A549 (cell line): ENCODE measurements at regions not wholly inside any gene's neighbourhood (a gene's known extent, or its start where the extent isn't known, plus 50 kb on each side); places are given as distances from the start of the nearest gene placed in this dataset.

ENCODE experiments used
- ATAC-seq, 2 experiments: fragments of 200-7000 bp in 1 of 2; fragments of >200 bp in 1 of 2; cut with Nextera tagmentation in 1 of 2; cut with Tn5 transposase in 1 of 2; 3 replicates each; pipeline versions ENCODE4 v1.8.0 to v1.9.1; 2018 to 2020; ENCODE audit warnings: mild to moderate bottlenecking in 1 of 2, moderate library complexity in 1 of 2
- CTCF ChIA-PET: fragments of 300-600 bp; sonication (Branson Sonifier 250); formaldehyde crosslinking; extraction: SDS; loops from one replicate; lab custom pipeline; 2021; ENCODE audit warnings: antibody characterized with exemption, inconsistent platforms; lab: Yijun Ruan, JAX
- POLR2A ChIA-PET: fragments of 350-600 bp; formaldehyde crosslinking; extraction: SDS; loops from one replicate; lab custom pipeline; 2021; ENCODE audit warnings: antibody characterized with exemption, inconsistent platforms; lab: Yijun Ruan, JAX
- DNase-seq, 2 experiments: peaks; one replicate each; pipeline versions ENCODE4 v3.0.0 to v3.0.0-alpha.2; 2011 to 2016; ENCODE audit warnings: low read depth in 1 of 2, low spot score in 1 of 2
- FAIRE-seq: peaks from 2 replicates; lab custom pipeline; 2011; peaks lifted over from hg19 to GRCh38; lab: Jason Lieb, UNC
- H3K27ac ChIP-seq, 2 experiments: fragments of >200 bp; sonication (Bioruptor Twin); formaldehyde crosslinking; 3 replicates each; pipeline ENCODE4 v1.5.1; 2016 to 2017
- H3K4me1 ChIP-seq: fragments of >200 bp; sonication (Bioruptor Twin); formaldehyde crosslinking; 3 replicates; pipeline ENCODE4 v1.6.1; 2016
- H3K4me2 ChIP-seq: fragments of >200 bp; sonication (Bioruptor Twin); formaldehyde crosslinking; 3 replicates; pipeline ENCODE4 v1.6.1; 2016
- H3K4me3 ChIP-seq: fragments of >200 bp; sonication (Bioruptor Twin); formaldehyde crosslinking; 3 replicates; pipeline ENCODE4 v1.5.1; 2016
- H3K9me3 ChIP-seq: fragments of >200 bp; sonication (Bioruptor Twin); formaldehyde crosslinking; 3 replicates; pipeline ENCODE4 v1.6.1; 2016
- BHLHE40 ChIP-seq: IDR thresholded peaks from 2 replicates; pipeline ENCODE4 v1.6.1; 2012; ENCODE audit warnings: low read depth, low read length, inconsistent platforms
- CBX8 ChIP-seq: fragments of 200-600 bp; sonication (generic); IDR thresholded peaks from 2 replicates; pipeline ENCODE4 v1.6.1; 2016
- CEBPB ChIP-seq, 2 experiments: fragments of >200 bp in 1 of 2; sonication (Bioruptor Twin) in 1 of 2; formaldehyde crosslinking in 1 of 2; IDR thresholded peaks; 2 replicates each; pipeline ENCODE4 v1.6.1; 2012 to 2016
- EP300 ChIP-seq, 2 experiments: fragments of >200 bp; sonication (Bioruptor Twin); formaldehyde crosslinking; IDR thresholded peaks; 2 replicates in 1 of 2; 3 replicates in 1 of 2; pipeline ENCODE4 v1.6.1; 2016 to 2017
- FOSB ChIP-seq: fragments of 250-450 bp; sonication (Bioruptor Pico); IDR thresholded peaks from 2 replicates; pipeline ENCODE4 v1.5.0; 2020; ENCODE audit warnings: mild to moderate bottlenecking, moderate library complexity
- FOSL2 ChIP-seq, 2 experiments: fragments of 450-650 bp in 1 of 2; fragments of >200 bp in 1 of 2; sonication (Bioruptor Twin) in 1 of 2; formaldehyde crosslinking; IDR thresholded peaks; 2 replicates each; pipeline versions ENCODE4 v1.5.0 to v1.6.1; 2016 to 2020; ENCODE audit warnings: mild to moderate bottlenecking in 1 of 2, moderate library complexity in 1 of 2
- HOXA7 ChIP-seq: fragments of 250-450 bp; sonication (Bioruptor Pico); IDR thresholded peaks from 2 replicates; pipeline ENCODE4 v1.5.0; 2020; ENCODE audit warnings: mild to moderate bottlenecking, moderate library complexity
- JUN ChIP-seq, 2 experiments: fragments of >200 bp; sonication (Bioruptor Twin); formaldehyde crosslinking; IDR thresholded peaks; 2 replicates in 1 of 2; 3 replicates in 1 of 2; pipeline ENCODE4 v1.6.1; 2016 to 2017
- NPAS2 ChIP-seq: fragments of 250-450 bp; sonication (Bioruptor Pico); IDR thresholded peaks from 2 replicates; pipeline ENCODE4 v1.8.0; 2022; ENCODE audit warnings: mild to moderate bottlenecking, moderate library complexity, borderline replicate concordance
- NR3C1 ChIP-seq: fragments of >200 bp; sonication (Bioruptor Twin); formaldehyde crosslinking; IDR thresholded peaks from 3 replicates; pipeline ENCODE4 v1.6.1; 2017
- PHF8 ChIP-seq: fragments of 200-600 bp; sonication (generic); IDR thresholded peaks from 2 replicates; pipeline ENCODE4 v1.6.1; 2016; ENCODE audit warnings: low read depth, mild to moderate bottlenecking, antibody characterized with exemption, moderate library complexity, borderline replicate concordance
- POLR2AphosphoS2 ChIP-seq: conservative IDR thresholded peaks from 2 replicates; pipeline ENCODE4 v1.6.1; 2012; ENCODE audit warnings: low read length, improper control_type of control experiment, inconsistent platforms
- SMC3 ChIP-seq: fragments of >200 bp; sonication (Bioruptor Twin); formaldehyde crosslinking; IDR thresholded peaks from 3 replicates; pipeline ENCODE4 v1.6.1; 2018; ENCODE audit warnings: inconsistent platforms
- SREBF2 ChIP-seq: fragments of 450-650 bp; IDR thresholded peaks from 2 replicates; pipeline ENCODE4 v1.6.1; 2014; ENCODE audit warnings: mild to moderate bottlenecking, moderate library complexity
- ZC3H11A ChIP-seq: fragments of 450-650 bp; IDR thresholded peaks from 2 replicates; pipeline ENCODE4 v1.6.1; 2014; ENCODE audit warnings: antibody characterized with exemption, mild to moderate bottlenecking
- WGBS: methylation state at CpG from one replicate; pipeline ENCODE4 v1.1.6; 2017; ENCODE audit errors: missing lambda C conversion rate; 5-methylcytosine and 5-hydroxymethylcytosine counted together
- TF ChIP-seq, protein P1 (sequence below): fragments of 250-450 bp; sonication (Bioruptor Pico); IDR thresholded peaks from 2 replicates; pipeline ENCODE4 v1.5.0; 2021; ENCODE audit warnings: mild to moderate bottlenecking, moderate library complexity, borderline replicate concordance
- TF ChIP-seq, protein P2 (sequence below): fragments of 150-350 bp; IDR thresholded peaks from 2 replicates; pipeline ENCODE4 v1.6.1; 2014; ENCODE audit warnings: low read depth, mild to moderate bottlenecking, low read length
- TF ChIP-seq, protein P3 (sequence below): IDR thresholded peaks from 2 replicates; pipeline ENCODE4 v1.6.1; 2012
- TF ChIP-seq, protein P4 (sequence below): fragments of 450-650 bp; IDR thresholded peaks from 2 replicates; pipeline ENCODE4 v1.6.1; 2014; ENCODE audit warnings: antibody characterized with exemption
- TF ChIP-seq, protein P5 (sequence below): fragments of >200 bp; sonication (Bioruptor Twin); formaldehyde crosslinking; IDR thresholded peaks from 3 replicates; pipeline ENCODE4 v1.6.1; 2016
- TF ChIP-seq, protein P6 (sequence below): fragments of 200-600 bp; sonication (generic); IDR thresholded peaks from 2 replicates; pipeline ENCODE4 v1.6.1; 2016; ENCODE audit warnings: antibody characterized with exemption, mild to moderate bottlenecking, moderate library complexity
- TF ChIP-seq, protein P7 (sequence below): IDR thresholded peaks from 2 replicates; pipeline ENCODE4 v1.6.1; 2012; ENCODE audit warnings: low read depth, borderline replicate concordance

DNA sequence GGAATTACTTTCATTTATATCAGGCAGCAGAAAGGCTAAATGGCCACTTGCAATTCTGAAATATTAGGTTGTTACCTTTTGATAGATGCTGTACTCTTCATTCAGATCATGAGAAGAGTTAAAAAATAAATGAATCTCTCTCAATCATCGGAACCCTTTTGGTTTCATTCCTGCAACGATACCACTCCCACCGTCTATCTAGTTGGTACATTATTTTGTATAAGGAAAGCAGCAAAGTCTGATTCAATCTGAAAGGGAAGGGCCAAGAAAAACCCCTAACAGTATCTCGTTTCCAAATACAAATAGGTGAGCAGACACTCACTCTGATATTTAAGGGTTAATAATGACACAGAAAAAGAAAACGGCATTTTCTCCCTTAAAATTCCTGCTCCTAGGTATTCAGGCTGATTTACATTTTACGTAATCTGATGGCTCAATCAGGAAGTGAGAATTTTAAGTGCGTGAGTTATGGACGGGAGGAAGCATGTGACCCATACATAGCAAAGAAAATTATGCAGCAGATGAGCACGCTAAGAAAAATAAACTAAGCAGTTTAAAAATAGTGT, 209.4 kb upstream of the KLF14 start:
- peak in 1 of 2 experiments; percentile 44; a peak in 3 of 6 replicates for ATAC-seq
- Histone ChIP-seq H3K4me3 (peak overlapping the region; percentile 52), H3K9me3 (no peaks in the 10 kb centered on the region), H3K27ac (peak overlapping the region; percentile 86 to 87), H3K4me2 (peak overlapping the region; percentile 88), H3K4me1 (peaks cover 81% of the 10 kb centered on the region)
- DNase-seq, result peak; percentile 52 to 77
- FAIRE-seq, result peak; percentile 92
- ChIA-PET POLR2A (interaction anchor here (0.6 to 4.4 kb wide), 3 partner anchors 17 to 44 kb away, joined by 4 to 21 read pairs (median 12); no protein-coding TSS in a partner anchor), CTCF (interaction anchor here (0.9 to 4.7 kb wide), 4 partner anchors 12 to 46 kb away, joined by 3 to 45 read pairs (median 22); no protein-coding TSS in a partner anchor)
- 2% methylated on average over 9 of the region's 9 CpGs for WGBS
- TF ChIP-seq PHF8 (no peak), HOXA7 (CRISPR knock-in tag) (peak; percentile 81; the same call in 1 of the 2 replicates), SMC3 (no peak), BHLHE40 (no peak), CEBPB (IDR thresholded peaks at IDR 0.05) (peak; percentile 49 to 86; a peak in 3 of 4 replicates), NR3C1 (no peak), FOSL2 (IDR thresholded peaks at IDR 0.05) (no peak), FOSL2 (CRISPR knock-in tag; IDR thresholded peaks at IDR 0.05) (peak; percentile 58), SREBF2 (no peak), ZC3H11A (no peak), JUN (IDR thresholded peaks at IDR 0.05) (peak; percentile 46 to 47; a peak in 2 of 5 replicates), POLR2AphosphoS2 (0 out of 2 replicates have a peak, but pooled peaks have one; percentile 71), FOSB (CRISPR knock-in tag) (peak; percentile 61; the same call in 1 of the 2 replicates), NPAS2 (CRISPR knock-in tag) (no peak), EP300 (IDR thresholded peaks at IDR 0.05) (peak in 1 of 2 experiments; percentile 63; a peak in 3 of 5 replicates)
- TF ChIP-seq, protein P1, sequence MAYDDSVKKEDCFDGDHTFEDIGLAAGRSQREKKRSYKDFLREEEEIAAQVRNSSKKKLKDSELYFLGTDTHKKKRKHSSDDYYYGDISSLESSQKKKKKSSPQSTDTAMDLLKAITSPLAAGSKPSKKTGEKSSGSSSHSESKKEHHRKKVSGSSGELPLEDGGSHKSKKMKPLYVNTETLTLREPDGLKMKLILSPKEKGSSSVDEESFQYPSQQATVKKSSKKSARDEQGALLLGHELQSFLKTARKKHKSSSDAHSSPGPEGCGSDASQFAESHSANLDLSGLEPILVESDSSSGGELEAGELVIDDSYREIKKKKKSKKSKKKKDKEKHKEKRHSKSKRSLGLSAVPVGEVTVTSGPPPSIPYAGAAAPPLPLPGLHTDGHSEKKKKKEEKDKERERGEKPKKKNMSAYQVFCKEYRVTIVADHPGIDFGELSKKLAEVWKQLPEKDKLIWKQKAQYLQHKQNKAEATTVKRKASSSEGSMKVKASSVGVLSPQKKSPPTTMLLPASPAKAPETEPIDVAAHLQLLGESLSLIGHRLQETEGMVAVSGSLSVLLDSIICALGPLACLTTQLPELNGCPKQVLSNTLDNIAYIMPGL (CRISPR knock-in tag), result no peak
- TF ChIP-seq, protein P2, sequence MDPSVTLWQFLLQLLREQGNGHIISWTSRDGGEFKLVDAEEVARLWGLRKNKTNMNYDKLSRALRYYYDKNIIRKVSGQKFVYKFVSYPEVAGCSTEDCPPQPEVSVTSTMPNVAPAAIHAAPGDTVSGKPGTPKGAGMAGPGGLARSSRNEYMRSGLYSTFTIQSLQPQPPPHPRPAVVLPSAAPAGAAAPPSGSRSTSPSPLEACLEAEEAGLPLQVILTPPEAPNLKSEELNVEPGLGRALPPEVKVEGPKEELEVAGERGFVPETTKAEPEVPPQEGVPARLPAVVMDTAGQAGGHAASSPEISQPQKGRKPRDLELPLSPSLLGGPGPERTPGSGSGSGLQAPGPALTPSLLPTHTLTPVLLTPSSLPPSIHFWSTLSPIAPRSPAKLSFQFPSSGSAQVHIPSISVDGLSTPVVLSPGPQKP, result no peak
- TF ChIP-seq, protein P3, sequence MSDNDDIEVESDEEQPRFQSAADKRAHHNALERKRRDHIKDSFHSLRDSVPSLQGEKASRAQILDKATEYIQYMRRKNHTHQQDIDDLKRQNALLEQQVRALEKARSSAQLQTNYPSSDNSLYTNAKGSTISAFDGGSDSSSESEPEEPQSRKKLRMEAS, result peak; percentile 49; the same call in 1 of the 2 replicates
- TF ChIP-seq, protein P4, sequence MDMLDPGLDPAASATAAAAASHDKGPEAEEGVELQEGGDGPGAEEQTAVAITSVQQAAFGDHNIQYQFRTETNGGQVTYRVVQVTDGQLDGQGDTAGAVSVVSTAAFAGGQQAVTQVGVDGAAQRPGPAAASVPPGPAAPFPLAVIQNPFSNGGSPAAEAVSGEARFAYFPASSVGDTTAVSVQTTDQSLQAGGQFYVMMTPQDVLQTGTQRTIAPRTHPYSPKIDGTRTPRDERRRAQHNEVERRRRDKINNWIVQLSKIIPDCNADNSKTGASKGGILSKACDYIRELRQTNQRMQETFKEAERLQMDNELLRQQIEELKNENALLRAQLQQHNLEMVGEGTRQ, result 0 out of 2 replicates have a peak, but pooled peaks have one; percentile 49

DNA sequence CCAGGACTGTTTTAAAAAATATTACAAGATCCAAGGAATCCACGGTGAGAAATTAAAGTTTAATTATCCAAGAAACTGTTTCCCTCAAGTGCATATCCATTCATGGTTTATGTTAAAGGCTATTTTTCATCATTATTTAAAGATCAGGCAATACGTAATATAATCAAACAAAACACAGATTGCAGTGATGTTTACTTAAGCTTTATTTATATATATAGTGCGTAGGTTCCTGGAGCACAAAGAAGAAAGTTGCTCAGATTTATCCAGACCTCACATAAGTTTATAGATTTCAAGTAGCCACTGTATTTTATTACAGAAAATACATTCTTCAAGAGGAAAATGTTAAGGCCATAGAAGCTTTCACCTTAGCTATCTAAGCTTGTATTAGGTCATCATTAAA, 210.0 kb upstream of the KLF14 start:
- no peak for ATAC-seq
- CTCF ChIA-PET, result interaction anchor here (1.0 to 4.7 kb wide), 5 partner anchors 14 to 64 kb away, joined by 3 to 45 read pairs (median 9); no protein-coding TSS in a partner anchor
- 3% methylated on average over 3 of the region's 3 CpGs for WGBS

More for the DNA sequence above, 210.0 kb upstream of the KLF14 start:
- H3K4me2 ChIP-seq, result peak overlapping the region; percentile 88
- peak overlapping the region; percentile 52; the same call in 2 of the 3 replicates for H3K4me3 ChIP-seq
- FAIRE-seq (no peak), DNase-seq (no peak)
- H3K27ac ChIP-seq, result peak overlapping the region; percentile 86 to 87
- POLR2A ChIA-PET, result interaction anchor here (0.6 to 4.4 kb wide), 4 partner anchors 16 to 45 kb away, joined by 4 to 21 read pairs (median 9); no protein-coding TSS in a partner anchor
- no peaks in the 10 kb centered on the region for H3K9me3 ChIP-seq
- TF ChIP-seq JUN (IDR thresholded peaks at IDR 0.05) (0 out of 5 replicates have a peak, but pooled peaks of 1 of the 2 experiments have one; percentile 7), CBX8 (no peak)
- TF ChIP-seq, protein P5, sequence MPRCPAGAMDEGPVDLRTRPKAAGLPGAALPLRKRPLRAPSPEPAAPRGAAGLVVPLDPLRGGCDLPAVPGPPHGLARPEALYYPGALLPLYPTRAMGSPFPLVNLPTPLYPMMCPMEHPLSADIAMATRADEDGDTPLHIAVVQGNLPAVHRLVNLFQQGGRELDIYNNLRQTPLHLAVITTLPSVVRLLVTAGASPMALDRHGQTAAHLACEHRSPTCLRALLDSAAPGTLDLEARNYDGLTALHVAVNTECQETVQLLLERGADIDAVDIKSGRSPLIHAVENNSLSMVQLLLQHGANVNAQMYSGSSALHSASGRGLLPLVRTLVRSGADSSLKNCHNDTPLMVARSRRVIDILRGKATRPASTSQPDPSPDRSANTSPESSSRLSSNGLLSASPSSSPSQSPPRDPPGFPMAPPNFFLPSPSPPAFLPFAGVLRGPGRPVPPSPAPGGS, result 0 out of 3 replicates have a peak, but pooled peaks have one; percentile 31
- TF ChIP-seq, protein P6, sequence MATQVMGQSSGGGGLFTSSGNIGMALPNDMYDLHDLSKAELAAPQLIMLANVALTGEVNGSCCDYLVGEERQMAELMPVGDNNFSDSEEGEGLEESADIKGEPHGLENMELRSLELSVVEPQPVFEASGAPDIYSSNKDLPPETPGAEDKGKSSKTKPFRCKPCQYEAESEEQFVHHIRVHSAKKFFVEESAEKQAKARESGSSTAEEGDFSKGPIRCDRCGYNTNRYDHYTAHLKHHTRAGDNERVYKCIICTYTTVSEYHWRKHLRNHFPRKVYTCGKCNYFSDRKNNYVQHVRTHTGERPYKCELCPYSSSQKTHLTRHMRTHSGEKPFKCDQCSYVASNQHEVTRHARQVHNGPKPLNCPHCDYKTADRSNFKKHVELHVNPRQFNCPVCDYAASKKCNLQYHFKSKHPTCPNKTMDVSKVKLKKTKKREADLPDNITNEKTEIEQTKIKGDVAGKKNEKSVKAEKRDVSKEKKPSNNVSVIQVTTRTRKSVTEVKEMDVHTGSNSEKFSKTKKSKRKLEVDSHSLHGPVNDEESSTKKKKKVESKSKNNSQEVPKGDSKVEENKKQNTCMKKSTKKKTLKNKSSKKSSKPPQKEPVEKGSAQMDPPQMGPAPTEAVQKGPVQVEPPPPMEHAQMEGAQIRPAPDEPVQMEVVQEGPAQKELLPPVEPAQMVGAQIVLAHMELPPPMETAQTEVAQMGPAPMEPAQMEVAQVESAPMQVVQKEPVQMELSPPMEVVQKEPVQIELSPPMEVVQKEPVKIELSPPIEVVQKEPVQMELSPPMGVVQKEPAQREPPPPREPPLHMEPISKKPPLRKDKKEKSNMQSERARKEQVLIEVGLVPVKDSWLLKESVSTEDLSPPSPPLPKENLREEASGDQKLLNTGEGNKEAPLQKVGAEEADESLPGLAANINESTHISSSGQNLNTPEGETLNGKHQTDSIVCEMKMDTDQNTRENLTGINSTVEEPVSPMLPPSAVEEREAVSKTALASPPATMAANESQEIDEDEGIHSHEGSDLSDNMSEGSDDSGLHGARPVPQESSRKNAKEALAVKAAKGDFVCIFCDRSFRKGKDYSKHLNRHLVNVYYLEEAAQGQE, result no peak
- TF ChIP-seq, protein P7, sequence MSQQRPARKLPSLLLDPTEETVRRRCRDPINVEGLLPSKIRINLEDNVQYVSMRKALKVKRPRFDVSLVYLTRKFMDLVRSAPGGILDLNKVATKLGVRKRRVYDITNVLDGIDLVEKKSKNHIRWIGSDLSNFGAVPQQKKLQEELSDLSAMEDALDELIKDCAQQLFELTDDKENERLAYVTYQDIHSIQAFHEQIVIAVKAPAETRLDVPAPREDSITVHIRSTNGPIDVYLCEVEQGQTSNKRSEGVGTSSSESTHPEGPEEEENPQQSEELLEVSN, result no peak
- peaks cover 75% of the 10 kb centered on the region for H3K4me1 ChIP-seq
